ENCODE measurements at regions not wholly inside any gene's neighbourhood (a gene's known extent, or its start where the extent isn't known, plus 50 kb on each side); places are given as distances from the start of the nearest gene placed in this dataset.

DNA sequence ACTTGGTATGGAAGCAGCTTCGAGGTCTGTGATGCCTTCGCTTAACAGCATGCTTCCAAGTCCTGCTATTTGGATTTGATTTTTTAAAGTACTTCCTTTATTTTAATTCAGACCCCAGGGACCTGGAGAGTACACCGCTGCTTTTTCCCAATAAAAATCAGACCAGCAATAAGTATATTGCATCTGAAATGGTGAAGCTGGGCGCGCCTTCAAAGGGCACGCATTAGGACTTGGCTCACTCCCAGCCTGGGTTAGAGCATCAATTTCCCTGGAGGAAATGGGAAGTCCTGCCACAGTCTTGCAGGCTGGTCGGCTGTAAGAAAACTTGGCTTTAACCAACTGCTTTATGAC lies 325.1 kb downstream of the RRAGC start:
- H3K4me3 ChIP-seq (ENCODE audit: low read depth, low read length) = no peak overlapping the region
- no peak for TF ChIP-seq CTCF (IDR thresholded peaks at IDR 0.05; ENCODE audit: insufficient read depth, low read length, missing control alignments)
- POLR2A ChIA-PET = no interaction called here
- DNase-seq (ENCODE audit: low read depth, low spot score) = no peak
- CTCF ChIA-PET = no interaction called here

DNA sequence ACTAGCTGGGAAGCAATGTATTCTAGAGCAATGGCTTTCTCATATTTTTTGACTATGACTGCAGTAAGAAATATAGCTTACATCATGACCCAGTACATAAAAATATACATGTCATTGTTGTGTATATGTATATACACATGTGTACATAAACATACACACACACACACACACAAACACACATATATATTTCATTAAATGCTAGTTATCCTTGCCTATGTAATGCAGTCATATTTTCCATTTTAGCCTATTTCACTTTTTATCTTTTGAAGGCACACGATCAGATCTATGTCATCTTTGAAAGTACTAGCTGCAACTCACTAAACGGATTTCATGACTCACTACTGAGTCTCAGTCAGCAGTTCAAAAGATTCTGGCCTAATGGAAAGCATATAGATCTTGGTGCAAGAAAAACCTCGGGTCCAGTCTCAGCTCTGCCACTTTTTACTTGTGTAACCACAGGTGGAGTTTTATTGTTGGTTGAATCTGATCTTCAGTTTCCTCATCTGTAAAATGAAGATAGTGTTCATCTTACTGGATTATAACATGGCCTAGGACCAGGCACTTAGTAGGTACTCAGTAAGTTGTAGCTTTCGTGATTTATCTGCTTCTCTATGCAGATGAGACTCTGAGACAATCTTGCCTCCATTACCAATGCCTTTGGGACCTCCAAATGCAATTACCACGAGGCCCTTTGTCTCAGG lies 325.6 kb downstream of the RRAGC start:
- no peak for DNase-seq (ENCODE audit: low read depth, low spot score)
- ChIA-PET POLR2A (no interaction called here), CTCF (no interaction called here)
- no peak overlapping the region for H3K4me3 ChIP-seq (ENCODE audit: low read depth, low read length)
- TF ChIP-seq CTCF (IDR thresholded peaks at IDR 0.05; ENCODE audit: insufficient read depth, low read length, missing control alignments) = no peak

- TF ChIP-seq CTCF (IDR thresholded peaks at IDR 0.05; ENCODE audit: insufficient read depth, low read length, missing control alignments) = no peak
- POLR2A ChIA-PET = no interaction called here
- DNase-seq (ENCODE audit: low read depth, low spot score) = no peak
- CTCF ChIA-PET = no interaction called here
- H3K4me3 ChIP-seq (ENCODE audit: low read depth, low read length) = no peak overlapping the region
Measured at GRCh38 chr1:38530957-38531356, 328.6 kb downstream of the RRAGC start.

GRCh38 chr1:38529946-38530345 lies 329.6 kb downstream of the RRAGC start:
- H3K4me3 ChIP-seq (ENCODE audit: low read depth, low read length) = no peak overlapping the region
- ChIA-PET POLR2A (no interaction called here), CTCF (no interaction called here)
- DNase-seq (ENCODE audit: low read depth, low spot score) = no peak
- no peak for TF ChIP-seq CTCF (IDR thresholded peaks at IDR 0.05; ENCODE audit: insufficient read depth, low read length, missing control alignments)

GRCh38 chr1:38529391-38529790 lies 330.2 kb downstream of the RRAGC start:
- no peak for DNase-seq (ENCODE audit: low read depth, low spot score)
- POLR2A ChIA-PET = no interaction called here
- no peak for TF ChIP-seq CTCF (IDR thresholded peaks at IDR 0.05; ENCODE audit: insufficient read depth, low read length, missing control alignments)
- H3K4me3 ChIP-seq (ENCODE audit: low read depth, low read length) = no peak overlapping the region
- CTCF ChIA-PET = no interaction called here

GRCh38 chr1:38528623-38529022 lies 330.9 kb downstream of the RRAGC start:
- ChIA-PET CTCF (no interaction called here), POLR2A (no interaction called here)
- DNase-seq (ENCODE audit: low read depth, low spot score) = no peak
- H3K4me3 ChIP-seq (ENCODE audit: low read depth, low read length) = no peak overlapping the region
- no peak for TF ChIP-seq CTCF (IDR thresholded peaks at IDR 0.05; ENCODE audit: insufficient read depth, low read length, missing control alignments)
